ENCODE measurements at regions not wholly inside any gene's neighbourhood (a gene's known extent, or its start where the extent isn't known, plus 50 kb on each side); places are given as distances from the start of the nearest gene placed in this dataset.
A peak's percentile ranks its signal among the peaks of the same experiment; 100 is the strongest.

DNA sequence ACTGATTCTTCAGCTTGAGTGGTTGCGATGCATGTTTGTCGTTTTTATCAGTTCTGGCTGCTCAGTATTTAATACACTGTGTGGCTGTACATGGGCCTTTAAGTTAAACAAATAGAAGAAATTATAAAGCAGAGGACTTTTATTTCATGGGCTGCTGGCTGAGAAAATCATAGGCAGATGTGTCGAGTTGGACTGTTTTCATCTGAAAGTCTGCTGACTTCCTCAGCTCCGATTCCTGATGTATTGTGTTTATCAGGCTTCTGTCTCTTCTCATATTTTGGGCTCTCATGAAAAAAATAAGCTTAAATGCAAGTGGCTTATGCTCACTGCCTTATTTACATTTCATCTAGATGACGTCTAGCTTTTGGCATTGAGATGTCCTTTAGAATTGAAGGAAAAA is 129.5 kb upstream of the GGTLC1 start:
- Mint-ChIP-seq H3K4me1 (peaks cover 8% of the 10 kb centered on the region), H3K27me3 (ENCODE audit: insufficient read depth) (peaks cover 17% of the 10 kb centered on the region), H3K4me3 (no peak overlapping the region), H3K9me3 (no peaks in the 10 kb centered on the region), H3K36me3 (ENCODE audit: low read depth) (no peaks in the 10 kb centered on the region), H3K27ac (no peak overlapping the region)
- TF ChIP-seq CTCF (conservative IDR thresholded peaks at IDR 0.05): no peak
- Histone ChIP-seq H3K27ac (ENCODE audit: low read depth, low read length) (no peak overlapping the region), H3K4me1 (ENCODE audit: control insufficient read depth, insufficient read depth, low read length) (no peaks in the 10 kb centered on the region), H3K4me3 (ENCODE audit: low read length) (no peak overlapping the region), H3K9ac (ENCODE audit: extremely low read depth, low read length, poor library complexity, severe bottlenecking) (no peak overlapping the region), H3K36me3 (ENCODE audit: control insufficient read depth, insufficient read depth, low read length) (no peaks in the 10 kb centered on the region), H3K27me3 (ENCODE audit: control insufficient read depth, insufficient read depth, low read length, poor library complexity, severe bottlenecking) (peaks cover 26% of the 10 kb centered on the region), H3K9me3 (ENCODE audit: control insufficient read depth, low read length) (no peaks in the 10 kb centered on the region)
- WGBS, 2 experiments (ENCODE audit: insufficient coverage in 1 of 2, insufficient read length in 1 of 2): 94 to 100% methylated on average over 4 to 5 of the region's 5 CpGs
- no peak for DNase-seq

GRCh38 chr20:24117383-24117782 is 128.8 kb upstream of the GGTLC1 start:
- Mint-ChIP-seq H3K4me1 (peaks cover 8% of the 10 kb centered on the region), H3K36me3 (ENCODE audit: low read depth) (no peaks in the 10 kb centered on the region), H3K27ac (no peak overlapping the region), H3K9me3 (no peaks in the 10 kb centered on the region), H3K27me3 (ENCODE audit: insufficient read depth) (peaks cover 14% of the 10 kb centered on the region), H3K4me3 (no peak overlapping the region)
- Histone ChIP-seq H3K9me3 (ENCODE audit: control insufficient read depth, low read length) (no peaks in the 10 kb centered on the region), H3K9ac (ENCODE audit: extremely low read depth, low read length, poor library complexity, severe bottlenecking) (no peak overlapping the region), H3K27me3 (ENCODE audit: control insufficient read depth, insufficient read depth, low read length, poor library complexity, severe bottlenecking) (peaks cover 20% of the 10 kb centered on the region), H3K27ac (ENCODE audit: low read depth, low read length) (no peak overlapping the region), H3K36me3 (ENCODE audit: control insufficient read depth, insufficient read depth, low read length) (no peaks in the 10 kb centered on the region), H3K4me3 (ENCODE audit: low read length) (no peak overlapping the region), H3K4me1 (ENCODE audit: control insufficient read depth, insufficient read depth, low read length) (no peaks in the 10 kb centered on the region)
- DNase-seq: peak; percentile 29
- no peak for TF ChIP-seq CTCF (conservative IDR thresholded peaks at IDR 0.05)
- 90 to 97% methylated on average over 3 of the region's 3 CpGs for WGBS, 2 experiments (ENCODE audit: insufficient coverage in 1 of 2, insufficient read length in 1 of 2)

GRCh38 chr20:24116611-24117010 is 128.0 kb upstream of the GGTLC1 start:
- Mint-ChIP-seq H3K4me3 (no peak overlapping the region), H3K9me3 (no peaks in the 10 kb centered on the region), H3K27ac (no peak overlapping the region), H3K4me1 (peaks cover 8% of the 10 kb centered on the region), H3K36me3 (ENCODE audit: low read depth) (no peaks in the 10 kb centered on the region), H3K27me3 (ENCODE audit: insufficient read depth) (peaks cover 11% of the 10 kb centered on the region)
- DNase-seq: no peak
- Histone ChIP-seq H3K9me3 (ENCODE audit: control insufficient read depth, low read length) (no peaks in the 10 kb centered on the region), H3K36me3 (ENCODE audit: control insufficient read depth, insufficient read depth, low read length) (no peaks in the 10 kb centered on the region), H3K27ac (ENCODE audit: low read depth, low read length) (no peak overlapping the region), H3K4me1 (ENCODE audit: control insufficient read depth, insufficient read depth, low read length) (no peaks in the 10 kb centered on the region), H3K27me3 (ENCODE audit: control insufficient read depth, insufficient read depth, low read length, poor library complexity, severe bottlenecking) (peaks cover 14% of the 10 kb centered on the region), H3K9ac (ENCODE audit: extremely low read depth, low read length, poor library complexity, severe bottlenecking) (no peak overlapping the region), H3K4me3 (ENCODE audit: low read length) (no peak overlapping the region)
- WGBS, 2 experiments (ENCODE audit: insufficient coverage in 1 of 2, insufficient read length in 1 of 2): 64 to 93% methylated on average over 1 to 4 of the region's 4 CpGs
- no peak for TF ChIP-seq CTCF (conservative IDR thresholded peaks at IDR 0.05)
